ENCODE measurements at regions not wholly inside any gene's neighbourhood (a gene's known extent, or its start where the extent isn't known, plus 50 kb on each side); places are given as distances from the start of the nearest gene placed in this dataset.
"Not testable (repeated sequence)": the region's sequence is repeated elsewhere in the genome, so short reads cannot be mapped to it uniquely, and the experiment has no call there.

- H3K27ac ChIP-seq (ENCODE audit: low read length) = no peak overlapping the region
- no peaks in the 10 kb centered on the region for H3K36me3 ChIP-seq (ENCODE audit: control insufficient read depth, insufficient read depth, low read length)
- 67% methylated on average over 1 of the region's 2 CpGs for WGBS (ENCODE audit: insufficient coverage, low lambda C conversion rate)
- peaks cover 2% of the 10 kb centered on the region for H3K9me3 ChIP-seq (ENCODE audit: control insufficient read depth, low read depth, low read length)
- no peaks in the 10 kb centered on the region for H3K27me3 ChIP-seq (ENCODE audit: control insufficient read depth, insufficient read depth, low read length)
- no peaks in the 10 kb centered on the region for H3K4me1 ChIP-seq (ENCODE audit: control insufficient read depth, insufficient read depth, low read length)
- H3K4me3 ChIP-seq (ENCODE audit: low read length) = no peak overlapping the region
- DNase-seq = no peak
These were observed 233.7 kb upstream of the ADRA1B start for GRCh38 chr5:159682623-159683022.

- not testable (repeated sequence) for H3K36me3 ChIP-seq (ENCODE audit: control insufficient read depth, insufficient read depth, low read length); H3K9me3 ChIP-seq (ENCODE audit: control insufficient read depth, low read depth, low read length); H3K4me3 ChIP-seq (ENCODE audit: low read length); DNase-seq; H3K4me1 ChIP-seq (ENCODE audit: control insufficient read depth, insufficient read depth, low read length); H3K27ac ChIP-seq (ENCODE audit: low read length); H3K27me3 ChIP-seq (ENCODE audit: control insufficient read depth, insufficient read depth, low read length)
These were observed 228.4 kb upstream of the ADRA1B start for GRCh38 chr5:159687892-159688291.

- no peaks in the 10 kb centered on the region for H3K9me3 ChIP-seq (ENCODE audit: control insufficient read depth, low read depth, low read length)
- no peaks in the 10 kb centered on the region for H3K27me3 ChIP-seq (ENCODE audit: control insufficient read depth, insufficient read depth, low read length)
- WGBS (ENCODE audit: insufficient coverage, low lambda C conversion rate) = no CpG with 5 or more reads among the region's 5 CpGs
- DNase-seq = no peak
- no peaks in the 10 kb centered on the region for H3K36me3 ChIP-seq (ENCODE audit: control insufficient read depth, insufficient read depth, low read length)
- H3K4me1 ChIP-seq (ENCODE audit: control insufficient read depth, insufficient read depth, low read length) = no peaks in the 10 kb centered on the region
- H3K27ac ChIP-seq (ENCODE audit: low read length) = no peak overlapping the region
- H3K4me3 ChIP-seq (ENCODE audit: low read length) = no peak overlapping the region
These were observed 220.5 kb upstream of the ADRA1B start for GRCh38 chr5:159695741-159696294.

- no peaks in the 10 kb centered on the region for H3K27me3 ChIP-seq (ENCODE audit: control insufficient read depth, insufficient read depth, low read length)
- no peaks in the 10 kb centered on the region for H3K36me3 ChIP-seq (ENCODE audit: control insufficient read depth, insufficient read depth, low read length)
- no peaks in the 10 kb centered on the region for H3K4me1 ChIP-seq (ENCODE audit: control insufficient read depth, insufficient read depth, low read length)
- H3K27ac ChIP-seq (ENCODE audit: low read length) = no peak overlapping the region
- no peak overlapping the region for H3K4me3 ChIP-seq (ENCODE audit: low read length)
- DNase-seq = no peak
- H3K9me3 ChIP-seq (ENCODE audit: control insufficient read depth, low read depth, low read length) = no peaks in the 10 kb centered on the region
These were observed 218.8 kb upstream of the ADRA1B start for GRCh38 chr5:159697530-159697929.

GRCh38 chr5:159698322-159698721 lies 218.0 kb upstream of the ADRA1B start:
- no peaks in the 10 kb centered on the region for H3K9me3 ChIP-seq (ENCODE audit: control insufficient read depth, low read depth, low read length)
- H3K27me3 ChIP-seq (ENCODE audit: control insufficient read depth, insufficient read depth, low read length) = no peaks in the 10 kb centered on the region
- H3K27ac ChIP-seq (ENCODE audit: low read length) = no peak overlapping the region
- no peak for DNase-seq
- no peaks in the 10 kb centered on the region for H3K4me1 ChIP-seq (ENCODE audit: control insufficient read depth, insufficient read depth, low read length)
- no peaks in the 10 kb centered on the region for H3K36me3 ChIP-seq (ENCODE audit: control insufficient read depth, insufficient read depth, low read length)
- H3K4me3 ChIP-seq (ENCODE audit: low read length) = no peak overlapping the region

- Histone ChIP-seq H3K27me3 (ENCODE audit: control insufficient read depth, insufficient read depth, low read length) (no peaks in the 10 kb centered on the region), H3K27ac (ENCODE audit: low read length) (no peak overlapping the region), H3K4me3 (ENCODE audit: low read length) (no peak overlapping the region), H3K36me3 (ENCODE audit: control insufficient read depth, insufficient read depth, low read length) (no peaks in the 10 kb centered on the region), H3K9me3 (ENCODE audit: control insufficient read depth, low read depth, low read length) (no peaks in the 10 kb centered on the region), H3K4me1 (ENCODE audit: control insufficient read depth, insufficient read depth, low read length) (no peaks in the 10 kb centered on the region)
- DNase-seq = no peak
These were observed 216.3 kb upstream of the ADRA1B start for GRCh38 chr5:159700016-159700415.

GRCh38 chr5:159702301-159702700 lies 214.0 kb upstream of the ADRA1B start:
- H3K27me3 ChIP-seq (ENCODE audit: control insufficient read depth, insufficient read depth, low read length) = no peaks in the 10 kb centered on the region

GRCh38 chr5:159702826-159703225 lies 213.5 kb upstream of the ADRA1B start:
- H3K27me3 ChIP-seq (ENCODE audit: control insufficient read depth, insufficient read depth, low read length) = no peaks in the 10 kb centered on the region
- DNase-seq = no peak
- H3K4me3 ChIP-seq (ENCODE audit: low read length) = no peak overlapping the region
- no peak overlapping the region for H3K27ac ChIP-seq (ENCODE audit: low read length)
- no peaks in the 10 kb centered on the region for H3K4me1 ChIP-seq (ENCODE audit: control insufficient read depth, insufficient read depth, low read length)
- no CpG with 5 or more reads among the region's 1 CpG for WGBS (ENCODE audit: insufficient coverage, low lambda C conversion rate)
- H3K36me3 ChIP-seq (ENCODE audit: control insufficient read depth, insufficient read depth, low read length) = no peaks in the 10 kb centered on the region
- H3K9me3 ChIP-seq (ENCODE audit: control insufficient read depth, low read depth, low read length) = no peaks in the 10 kb centered on the region

More at GRCh38 chr5:159702301-159702700, 214.0 kb upstream of the ADRA1B start:
- DNase-seq = no peak
- no peak overlapping the region for H3K27ac ChIP-seq (ENCODE audit: low read length)
- no peaks in the 10 kb centered on the region for H3K4me1 ChIP-seq (ENCODE audit: control insufficient read depth, insufficient read depth, low read length)
- no peaks in the 10 kb centered on the region for H3K36me3 ChIP-seq (ENCODE audit: control insufficient read depth, insufficient read depth, low read length)
- no peak overlapping the region for H3K4me3 ChIP-seq (ENCODE audit: low read length)
- 100% methylated on average over 1 of the region's 4 CpGs for WGBS (ENCODE audit: insufficient coverage, low lambda C conversion rate)
- no peaks in the 10 kb centered on the region for H3K9me3 ChIP-seq (ENCODE audit: control insufficient read depth, low read depth, low read length)

- Histone ChIP-seq H3K4me3 (ENCODE audit: low read length) (no peak overlapping the region), H3K4me1 (ENCODE audit: control insufficient read depth, insufficient read depth, low read length) (no peaks in the 10 kb centered on the region), H3K9me3 (ENCODE audit: control insufficient read depth, low read depth, low read length) (no peaks in the 10 kb centered on the region), H3K27ac (ENCODE audit: low read length) (no peak overlapping the region), H3K27me3 (ENCODE audit: control insufficient read depth, insufficient read depth, low read length) (no peaks in the 10 kb centered on the region), H3K36me3 (ENCODE audit: control insufficient read depth, insufficient read depth, low read length) (no peaks in the 10 kb centered on the region)
- 80% methylated on average over 1 of the region's 3 CpGs for whole genome bisulfite sequencing (ENCODE audit: insufficient coverage, low lambda C conversion rate)
- no peak for DNase-seq
These were observed 212.1 kb upstream of the ADRA1B start for GRCh38 chr5:159704160-159704559.

GRCh38 chr5:159705948-159706347 lies 210.3 kb upstream of the ADRA1B start:
- 100% methylated on average over 1 of the region's 3 CpGs for WGBS (ENCODE audit: insufficient coverage, low lambda C conversion rate)

GRCh38 chr5:159708090-159708489 lies 208.2 kb upstream of the ADRA1B start:
- H3K27me3 ChIP-seq (ENCODE audit: control insufficient read depth, insufficient read depth, low read length) = no peaks in the 10 kb centered on the region

More at GRCh38 chr5:159705948-159706347, 210.3 kb upstream of the ADRA1B start:
- Histone ChIP-seq H3K27ac (ENCODE audit: low read length) (no peak overlapping the region), H3K4me3 (ENCODE audit: low read length) (no peak overlapping the region), H3K4me1 (ENCODE audit: control insufficient read depth, insufficient read depth, low read length) (no peaks in the 10 kb centered on the region), H3K27me3 (ENCODE audit: control insufficient read depth, insufficient read depth, low read length) (no peaks in the 10 kb centered on the region), H3K36me3 (ENCODE audit: control insufficient read depth, insufficient read depth, low read length) (no peaks in the 10 kb centered on the region), H3K9me3 (ENCODE audit: control insufficient read depth, low read depth, low read length) (no peaks in the 10 kb centered on the region)
- no peak for DNase-seq

More at GRCh38 chr5:159708090-159708489, 208.2 kb upstream of the ADRA1B start:
- 100% methylated on average over 1 of the region's 3 CpGs for WGBS (ENCODE audit: insufficient coverage, low lambda C conversion rate)
- no peaks in the 10 kb centered on the region for H3K4me1 ChIP-seq (ENCODE audit: control insufficient read depth, insufficient read depth, low read length)
- no peak overlapping the region for H3K27ac ChIP-seq (ENCODE audit: low read length)
- no peaks in the 10 kb centered on the region for H3K9me3 ChIP-seq (ENCODE audit: control insufficient read depth, low read depth, low read length)
- no peak for DNase-seq
- H3K36me3 ChIP-seq (ENCODE audit: control insufficient read depth, insufficient read depth, low read length) = no peaks in the 10 kb centered on the region
- H3K4me3 ChIP-seq (ENCODE audit: low read length) = no peak overlapping the region

Data from large intestine (tissue), 3 donors.